ENCODE measurements at regions not wholly inside any gene's neighbourhood (a gene's known extent, or its start where the extent isn't known, plus 50 kb on each side); places are given as distances from the start of the nearest gene placed in this dataset.

- no peak for TF ChIP-seq EZH2 (IDR thresholded peaks at IDR 0.05)
- TF ChIP-seq POLR2AphosphoS5 (IDR thresholded peaks at IDR 0.05; ENCODE audit: borderline replicate concordance, low read depth, low read length) = no peak
- TF ChIP-seq FOXP2 (optimal IDR thresholded peaks at IDR 0.05; ENCODE audit: control extremely low read depth, extremely low read length, insufficient read depth) = no peak
Observed at GRCh38 chr2:205904873-205905272, 181.1 kb downstream of the INO80D start.

All from SK-N-MC (cell line).